Liver (tissue), 8 donors: ENCODE measurements at regions not wholly inside any gene's neighbourhood (a gene's known extent, or its start where the extent isn't known, plus 50 kb on each side); places are given as distances from the start of the nearest gene placed in this dataset.
A peak's percentile ranks its signal among the peaks of the same experiment; 100 is the strongest.

Experiments
- DNase-seq: peaks from one replicate; pipeline ENCODE4 v3.0.0-alpha.2; 2017; ENCODE audit warnings: low spot score
- H3K27ac ChIP-seq, 2 donors: one replicate each; pipeline ENCODE4 v1.7.0; 2013; ENCODE audit warnings: inconsistent platforms in 2 of 2, low read length in 2 of 2, control low read depth in 1 of 2, low read depth in 1 of 2, mild to moderate bottlenecking in 1 of 2
- H3K27me3 ChIP-seq, 4 donors: one replicate each; pipeline versions ENCODE4 v1.6.1 to v1.7.0; 2013; ENCODE audit warnings: low read length in 3 of 4, inconsistent platforms in 1 of 4, mild to moderate bottlenecking in 1 of 4, moderate library complexity in 1 of 4; ENCODE audit not compliant: control insufficient read depth in 4 of 4, insufficient read depth in 4 of 4
- H3K36me3 ChIP-seq, 4 donors: one replicate each; pipeline versions ENCODE4 v1.6.1 to v1.7.0; 2013; ENCODE audit warnings: low read length in 3 of 4, mild to moderate bottlenecking in 3 of 4, low read depth in 1 of 4, moderate library complexity in 1 of 4; ENCODE audit not compliant: control insufficient read depth in 4 of 4, insufficient read depth in 3 of 4
- H3K4me1 ChIP-seq, 4 donors: one replicate each; pipeline versions ENCODE4 v1.6.1 to v1.7.0; 2013; ENCODE audit warnings: low read length in 3 of 4, mild to moderate bottlenecking in 3 of 4, moderate library complexity in 1 of 4; ENCODE audit not compliant: control insufficient read depth in 4 of 4, insufficient read depth in 4 of 4
- H3K4me3 ChIP-seq, 3 donors: one replicate each; pipeline versions ENCODE4 v1.6.1 to v1.7.0; 2013; ENCODE audit warnings: low read length in 3 of 3, control low read depth in 1 of 3, low read depth in 1 of 3, mild to moderate bottlenecking in 1 of 3
- H3K9ac ChIP-seq, 2 donors: one replicate each; pipeline ENCODE4 v1.7.0; 2013; ENCODE audit warnings: low read length in 2 of 2, mild to moderate bottlenecking in 2 of 2, moderate library complexity in 2 of 2, control low read depth in 1 of 2, low read depth in 1 of 2
- H3K9me3 ChIP-seq, 4 donors: one replicate each; pipeline versions ENCODE4 v1.6.1 to v1.7.0; 2013; ENCODE audit warnings: low read length in 3 of 4; ENCODE audit not compliant: control insufficient read depth in 4 of 4
- ATF3 ChIP-seq: IDR thresholded peaks from 2 replicates; pipeline ENCODE4 v1.6.1; 2016; ENCODE audit warnings: antibody characterized with exemption
- CTCF ChIP-seq: fragments of 150-350 bp; IDR thresholded peaks from 2 replicates; pipeline ENCODE4 v1.5.1; 2017; ENCODE audit warnings: improper control_type of control experiment, low read depth, low read length; ENCODE audit not compliant: missing input control
- FOXA1 ChIP-seq: IDR thresholded peaks from 2 replicates; pipeline ENCODE4 v1.6.1; 2016; ENCODE audit warnings: antibody characterized with exemption
- FOXA2 ChIP-seq: IDR thresholded peaks from 2 replicates; pipeline ENCODE4 v1.6.1; 2016; ENCODE audit warnings: antibody characterized with exemption
- HNF4A ChIP-seq, 2 donors: conservative IDR thresholded peaks; 2 replicates each; pipeline ENCODE4 v1.6.1; 2016; ENCODE audit warnings: antibody characterized with exemption in 2 of 2, mild to moderate bottlenecking in 2 of 2
- HNF4G ChIP-seq: IDR thresholded peaks from 2 replicates; pipeline ENCODE4 v1.6.1; 2016; ENCODE audit warnings: antibody characterized with exemption
- JUND ChIP-seq, 2 donors: IDR thresholded peaks; 2 replicates each; pipeline ENCODE4 v1.6.1; 2016; ENCODE audit warnings: antibody characterized with exemption in 2 of 2
- MAX ChIP-seq: IDR thresholded peaks from 2 replicates; pipeline ENCODE4 v1.6.1; 2016; ENCODE audit warnings: antibody characterized with exemption
- NR2F2 ChIP-seq: IDR thresholded peaks from 2 replicates; pipeline ENCODE4 v1.6.1; 2016; ENCODE audit warnings: antibody characterized with exemption
- RAD21 ChIP-seq, 2 donors: IDR thresholded peaks; 2 replicates each; pipeline ENCODE4 v1.6.1; 2016; ENCODE audit warnings: antibody characterized with exemption in 2 of 2, mild to moderate bottlenecking in 2 of 2
- REST ChIP-seq: IDR thresholded peaks from 2 replicates; pipeline ENCODE4 v1.6.1; 2016; ENCODE audit warnings: antibody characterized with exemption, mild to moderate bottlenecking
- RXRA ChIP-seq, 2 donors: IDR thresholded peaks; 2 replicates each; pipeline ENCODE4 v1.6.1; 2017 to 2018; ENCODE audit warnings: antibody characterized with exemption in 2 of 2, mild to moderate bottlenecking in 1 of 2
- TAF1 ChIP-seq: conservative IDR thresholded peaks from 2 replicates; pipeline ENCODE4 v1.6.1; 2016; ENCODE audit warnings: antibody characterized with exemption, mild to moderate bottlenecking
- YY1 ChIP-seq: IDR thresholded peaks from 2 replicates; pipeline ENCODE4 v1.6.1; 2016; ENCODE audit warnings: antibody characterized with exemption, mild to moderate bottlenecking
- ZBTB33 ChIP-seq: IDR thresholded peaks from 2 replicates; pipeline ENCODE4 v1.6.1; 2016; ENCODE audit warnings: antibody characterized with exemption
- WGBS: extraction: QIAGEN DNeasy Blood & Tissue Kit; methylation state at CpG from one replicate; pipeline ENCODE4 v1.1.7; 2013; 5-methylcytosine and 5-hydroxymethylcytosine counted together
- donor health status: healthy.
- donor health status: healthy.
- donor health status: healthy.
- donor health status: healthy.
- donor health status: healthy.

GRCh38 chr6:21478883-21479539, 114.5 kb upstream of the SOX4 start:
- Histone ChIP-seq H3K9ac (no peak overlapping the region), H3K9me3 (no peaks in the 10 kb centered on the region), H3K4me3 (peak overlapping the region in 2 of 3 donors; percentile 16 to 38), H3K27ac (no peak overlapping the region), H3K27me3 (no peaks in the 10 kb centered on the region), H3K4me1 (peaks cover 0 to 7% (median 2%) of the 10 kb centered on the region in 4 donors), H3K36me3 (no peaks in the 10 kb centered on the region)
- WGBS: 29% methylated on average over 15 of the region's 15 CpGs
- TF ChIP-seq NR2F2: peak; percentile 20
- TF ChIP-seq RAD21 (IDR thresholded peaks at IDR 0.05): peak in 1 of 2 donors; percentile 38
- no peak for TF ChIP-seq MAX
- no peak for TF ChIP-seq FOXA2
- TF ChIP-seq YY1: peak; percentile 11
- no peak for DNase-seq

- TF ChIP-seq MAX (no peak), HNF4A (conservative IDR thresholded peaks at IDR 0.05) (no peak), RXRA (IDR thresholded peaks at IDR 0.05) (no peak), FOXA1 (no peak), FOXA2 (no peak), NR2F2 (no peak), ATF3 (no peak)
- no peak overlapping the region for H3K4me3 ChIP-seq
- H3K36me3 ChIP-seq: no peaks in the 10 kb centered on the region
- no peak overlapping the region for H3K9ac ChIP-seq
- no peaks in the 10 kb centered on the region for H3K9me3 ChIP-seq
- H3K4me1 ChIP-seq: no peaks in the 10 kb centered on the region
- no peaks in the 10 kb centered on the region for H3K27me3 ChIP-seq
- no peak overlapping the region for H3K27ac ChIP-seq
- no peak for DNase-seq
- WGBS: 78% methylated on average over 4 of the region's 4 CpGs
Measured at GRCh38 chr6:21486115-21486514, 107.4 kb upstream of the SOX4 start.

GRCh38 chr6:21489826-21490225, 103.7 kb upstream of the SOX4 start:
- no peaks in the 10 kb centered on the region for H3K27me3 ChIP-seq
- TF ChIP-seq JUND (IDR thresholded peaks at IDR 0.05): no peak
- H3K9ac ChIP-seq: no peak overlapping the region
- H3K9me3 ChIP-seq: no peaks in the 10 kb centered on the region
- H3K36me3 ChIP-seq: no peaks in the 10 kb centered on the region
- H3K27ac ChIP-seq: no peak overlapping the region
- no peak overlapping the region for H3K4me3 ChIP-seq
- WGBS: 90% methylated on average over 3 of the region's 3 CpGs
- no peak for DNase-seq
- H3K4me1 ChIP-seq: no peaks in the 10 kb centered on the region

- no peak for DNase-seq
- WGBS: 98% methylated on average over 3 of the region's 3 CpGs
- Histone ChIP-seq H3K27me3 (no peaks in the 10 kb centered on the region), H3K9me3 (no peaks in the 10 kb centered on the region), H3K27ac (no peak overlapping the region), H3K36me3 (no peaks in the 10 kb centered on the region), H3K4me3 (no peak overlapping the region), H3K9ac (no peak overlapping the region), H3K4me1 (no peaks in the 10 kb centered on the region)
- no peak for TF ChIP-seq CTCF
- TF ChIP-seq ZBTB33: no peak
- TF ChIP-seq FOXA1: no peak
- no peak for TF ChIP-seq RXRA (IDR thresholded peaks at IDR 0.05)
- TF ChIP-seq FOXA2: no peak
- TF ChIP-seq HNF4G: no peak
- no peak for TF ChIP-seq MAX
- TF ChIP-seq REST: no peak
- TF ChIP-seq TAF1: no peak
Measured at GRCh38 chr6:21491955-21492354, 101.6 kb upstream of the SOX4 start.
